ENCODE measurements at regions not wholly inside any gene's neighbourhood (a gene's known extent, or its start where the extent isn't known, plus 50 kb on each side); places are given as distances from the start of the nearest gene placed in this dataset.

DNA sequence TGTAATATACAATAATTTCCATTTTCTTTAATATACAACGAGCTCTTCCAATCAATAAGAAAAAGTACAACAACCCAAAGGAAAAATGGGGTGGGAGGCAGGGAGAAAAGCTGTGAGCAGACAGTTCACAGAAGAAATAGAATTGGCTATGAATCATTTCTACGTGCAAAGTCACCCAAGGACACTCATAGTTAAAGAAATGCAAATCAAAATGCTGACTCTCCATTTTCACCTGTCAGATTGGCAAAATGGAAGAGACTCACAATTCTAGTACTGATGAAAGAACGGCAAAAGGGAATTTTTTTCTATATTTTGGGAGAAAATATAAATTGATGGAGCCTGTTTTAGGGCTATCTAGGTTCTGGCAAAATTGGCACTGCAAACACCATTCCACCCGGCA is 116.3 kb upstream of the MEF2A start:
- H3K27me3 Mint-ChIP-seq (ENCODE audit: insufficient read depth, unreplicated experiment) = no peaks in the 10 kb centered on the region
- H3K4me3 Mint-ChIP-seq (ENCODE audit: unreplicated experiment) = no peak overlapping the region
- ChIA-PET CTCF (no interaction called here), POLR2A (no interaction called here)
- Histone ChIP-seq H3K27me3 (replicated peaks; ENCODE audit: control insufficient read depth, insufficient read depth, low read length) (no peaks in the 10 kb centered on the region), H3K36me3 (ENCODE audit: control insufficient read depth, insufficient read depth, low read length) (no peaks in the 10 kb centered on the region), H3K9me3 (no peaks in the 10 kb centered on the region), H3K4me3 (ENCODE audit: low read depth, low read length) (no peak overlapping the region), H3K4me1 (no peaks in the 10 kb centered on the region)
- no peaks in the 10 kb centered on the region for H3K9me3 Mint-ChIP-seq (ENCODE audit: unreplicated experiment)
- BruUV-seq (replicated peaks) = no TSS peak
- no peak for DNase-seq
- TF ChIP-seq CTCF (IDR thresholded peaks at IDR 0.05; ENCODE audit: insufficient read depth in 1 of 2, low read depth in 1 of 2, low read length in 1 of 2, severe bottlenecking in 1 of 2, unreplicated experiment in 1 of 2) = no peak
- intact Hi-C loops (cut with micrococcal nuclease; ENCODE audit: unreplicated experiment) = no loop called here
- no peaks in the 10 kb centered on the region for H3K36me3 Mint-ChIP-seq (ENCODE audit: insufficient read depth, unreplicated experiment)
- H3K27ac Mint-ChIP-seq (ENCODE audit: unreplicated experiment) = no peak overlapping the region
- no peaks in the 10 kb centered on the region for H3K4me1 Mint-ChIP-seq (ENCODE audit: low read depth, unreplicated experiment)

- CTCF ChIA-PET = no interaction called here
Measured at GRCh38 chr15:99450896-99451358, 114.9 kb upstream of the MEF2A start.

DNA sequence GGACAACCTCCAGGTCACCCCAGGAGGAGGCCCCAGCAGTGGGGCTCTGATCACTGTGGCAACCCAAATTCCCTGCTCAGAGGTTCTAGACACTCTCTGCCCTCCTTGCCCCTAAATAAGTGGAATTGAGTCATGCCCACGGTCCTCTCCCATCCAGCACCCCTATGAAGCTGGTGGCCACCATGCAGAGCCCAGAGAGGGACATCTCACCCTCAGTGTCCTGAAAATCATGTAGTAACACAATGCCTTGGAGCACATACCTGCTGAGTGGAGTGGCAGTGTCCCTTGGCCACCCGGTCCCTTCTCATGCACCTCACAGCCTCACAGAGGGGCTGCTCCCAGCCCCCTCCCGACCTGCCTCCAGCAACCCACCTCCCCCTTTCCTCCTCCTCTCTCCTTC is 114.3 kb upstream of the MEF2A start:
- H3K4me1 ChIP-seq = no peaks in the 10 kb centered on the region
- CTCF ChIA-PET = interaction anchor here (1.1 kb wide), 1 partner anchor 253 kb away, joined by 3 read pairs; no protein-coding TSS in a partner anchor
- H3K9me3 ChIP-seq = no peaks in the 10 kb centered on the region
- Mint-ChIP-seq H3K27ac (ENCODE audit: unreplicated experiment) (no peak overlapping the region), H3K4me1 (ENCODE audit: low read depth, unreplicated experiment) (no peaks in the 10 kb centered on the region), H3K9me3 (ENCODE audit: unreplicated experiment) (no peaks in the 10 kb centered on the region), H3K4me3 (ENCODE audit: unreplicated experiment) (no peak overlapping the region), H3K27me3 (ENCODE audit: insufficient read depth, unreplicated experiment) (no peaks in the 10 kb centered on the region), H3K36me3 (ENCODE audit: insufficient read depth, unreplicated experiment) (no peaks in the 10 kb centered on the region)
- intact Hi-C loops (cut with micrococcal nuclease; ENCODE audit: unreplicated experiment) = no loop called here
- DNase-seq = no peak
- no peak for TF ChIP-seq CTCF (IDR thresholded peaks at IDR 0.05; ENCODE audit: insufficient read depth in 1 of 2, low read depth in 1 of 2, low read length in 1 of 2, severe bottlenecking in 1 of 2, unreplicated experiment in 1 of 2)
- BruUV-seq (replicated peaks) = no TSS peak
- no peak overlapping the region for H3K4me3 ChIP-seq (ENCODE audit: low read depth, low read length)
- no peaks in the 10 kb centered on the region for H3K36me3 ChIP-seq (ENCODE audit: control insufficient read depth, insufficient read depth, low read length)
- POLR2A ChIA-PET = no interaction called here
- no peaks in the 10 kb centered on the region for H3K27me3 ChIP-seq (replicated peaks; ENCODE audit: control insufficient read depth, insufficient read depth, low read length)

More at GRCh38 chr15:99450896-99451358, 114.9 kb upstream of the MEF2A start:
- Histone ChIP-seq H3K9me3 (no peaks in the 10 kb centered on the region), H3K4me3 (ENCODE audit: low read depth, low read length) (no peak overlapping the region), H3K4me1 (no peaks in the 10 kb centered on the region), H3K36me3 (ENCODE audit: control insufficient read depth, insufficient read depth, low read length) (no peaks in the 10 kb centered on the region), H3K27me3 (replicated peaks; ENCODE audit: control insufficient read depth, insufficient read depth, low read length) (no peaks in the 10 kb centered on the region)
- H3K27me3 Mint-ChIP-seq (ENCODE audit: insufficient read depth, unreplicated experiment) = no peaks in the 10 kb centered on the region
- no peak overlapping the region for H3K27ac Mint-ChIP-seq (ENCODE audit: unreplicated experiment)
- no peaks in the 10 kb centered on the region for H3K9me3 Mint-ChIP-seq (ENCODE audit: unreplicated experiment)
- H3K4me3 Mint-ChIP-seq (ENCODE audit: unreplicated experiment) = no peak overlapping the region
- no peak for TF ChIP-seq CTCF (IDR thresholded peaks at IDR 0.05; ENCODE audit: insufficient read depth in 1 of 2, low read depth in 1 of 2, low read length in 1 of 2, severe bottlenecking in 1 of 2, unreplicated experiment in 1 of 2)
- POLR2A ChIA-PET = no interaction called here
- no peak for DNase-seq
- BruUV-seq (replicated peaks) = no TSS peak
- H3K4me1 Mint-ChIP-seq (ENCODE audit: low read depth, unreplicated experiment) = no peaks in the 10 kb centered on the region
- no peaks in the 10 kb centered on the region for H3K36me3 Mint-ChIP-seq (ENCODE audit: insufficient read depth, unreplicated experiment)
- intact Hi-C loops (cut with micrococcal nuclease; ENCODE audit: unreplicated experiment) = no loop called here

All from Caco-2 (cell line).